ENCODE measurements at regions not wholly inside any gene's neighbourhood (a gene's known extent, or its start where the extent isn't known, plus 50 kb on each side); places are given as distances from the start of the nearest gene placed in this dataset.

GRCh38 chr6:134702279-134702678 lies 247.6 kb downstream of the ALDH8A1 start:
- TF ChIP-seq, protein P1, sequence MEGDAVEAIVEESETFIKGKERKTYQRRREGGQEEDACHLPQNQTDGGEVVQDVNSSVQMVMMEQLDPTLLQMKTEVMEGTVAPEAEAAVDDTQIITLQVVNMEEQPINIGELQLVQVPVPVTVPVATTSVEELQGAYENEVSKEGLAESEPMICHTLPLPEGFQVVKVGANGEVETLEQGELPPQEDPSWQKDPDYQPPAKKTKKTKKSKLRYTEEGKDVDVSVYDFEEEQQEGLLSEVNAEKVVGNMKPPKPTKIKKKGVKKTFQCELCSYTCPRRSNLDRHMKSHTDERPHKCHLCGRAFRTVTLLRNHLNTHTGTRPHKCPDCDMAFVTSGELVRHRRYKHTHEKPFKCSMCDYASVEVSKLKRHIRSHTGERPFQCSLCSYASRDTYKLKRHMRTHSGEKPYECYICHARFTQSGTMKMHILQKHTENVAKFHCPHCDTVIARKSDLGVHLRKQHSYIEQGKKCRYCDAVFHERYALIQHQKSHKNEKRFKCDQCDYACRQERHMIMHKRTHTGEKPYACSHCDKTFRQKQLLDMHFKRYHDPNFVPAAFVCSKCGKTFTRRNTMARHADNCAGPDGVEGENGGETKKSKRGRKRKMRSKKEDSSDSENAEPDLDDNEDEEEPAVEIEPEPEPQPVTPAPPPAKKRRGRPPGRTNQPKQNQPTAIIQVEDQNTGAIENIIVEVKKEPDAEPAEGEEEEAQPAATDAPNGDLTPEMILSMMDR (IDR thresholded peaks at IDR 0.05; ENCODE audit: low read depth, low read length, poor library complexity, severe bottlenecking) = no peak
- TF ChIP-seq EZH2phosphoT487 (IDR thresholded peaks at IDR 0.05; ENCODE audit: borderline replicate concordance, low read length) = no peak

Measured in DOHH2 (cell line).